ENCODE measurements at regions not wholly inside any gene's neighbourhood (a gene's known extent, or its start where the extent isn't known, plus 50 kb on each side); places are given as distances from the start of the nearest gene placed in this dataset.

- DNase-seq (ENCODE audit: extremely low spot score, insufficient read length, low read depth), result no peak
- no peak for FAIRE-seq
These were observed 172.8 kb downstream of the SMIM20 start for GRCh38 chr4:26086621-26087441.

DNA sequence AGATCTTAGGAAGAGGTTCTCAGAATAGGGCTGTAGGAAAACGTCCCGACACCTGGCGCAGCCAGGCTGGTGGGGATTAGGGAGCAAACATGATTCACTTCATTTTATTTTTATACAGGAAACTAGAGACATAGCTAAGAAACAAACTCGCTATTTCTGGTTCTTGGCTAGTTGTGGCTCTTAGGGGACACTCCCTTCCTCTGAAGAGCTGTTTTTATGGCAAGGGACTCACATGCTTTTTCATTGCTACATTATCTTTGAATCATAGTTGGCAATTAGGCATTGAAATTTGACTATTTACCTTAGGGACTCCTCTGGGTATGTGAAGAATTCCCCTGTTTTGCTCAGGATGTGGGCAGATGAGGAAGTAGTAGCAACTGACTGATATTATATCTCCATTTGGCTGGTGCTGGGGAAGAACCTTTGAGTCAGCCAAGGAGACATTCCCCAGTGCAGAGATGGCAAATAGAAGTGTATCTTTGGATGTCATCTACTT is 174.5 kb downstream of the SMIM20 start:
- peak; percentile 79 for FAIRE-seq
- no peak for DNase-seq (ENCODE audit: extremely low spot score, insufficient read length, low read depth)

DNA sequence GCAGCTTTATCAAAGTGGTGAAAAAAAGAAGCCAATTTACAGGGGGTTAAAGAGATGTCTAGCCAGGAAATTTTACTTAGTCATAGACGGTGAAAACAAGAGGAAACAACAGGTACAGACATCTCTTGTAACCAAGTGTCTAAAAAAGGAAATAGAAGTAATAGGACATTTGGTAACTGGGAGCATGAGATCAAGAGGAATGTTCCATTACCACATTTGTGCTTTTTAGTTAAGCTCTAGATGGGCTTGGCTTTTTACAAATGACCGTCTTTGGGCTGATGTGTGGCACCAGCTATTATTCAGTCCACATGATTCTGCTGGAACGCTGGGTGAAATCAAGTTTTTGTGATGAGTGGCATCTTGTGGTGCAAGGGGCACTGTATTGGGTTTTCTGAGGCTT is 179.5 kb downstream of the SMIM20 start:
- FAIRE-seq (no peak), DNase-seq (ENCODE audit: extremely low spot score, insufficient read length, low read depth) (no peak)

- DNase-seq (ENCODE audit: extremely low spot score, insufficient read length, low read depth), result no peak
These were observed 180.1 kb downstream of the SMIM20 start for GRCh38 chr4:26094076-26094475.

GRCh38 chr4:26094911-26095310 is 180.9 kb downstream of the SMIM20 start:
- DNase-seq (ENCODE audit: extremely low spot score, insufficient read length, low read depth) (no peak), FAIRE-seq (no peak)

More at GRCh38 chr4:26094076-26094475, 180.1 kb downstream of the SMIM20 start:
- FAIRE-seq, result no peak

GRCh38 chr4:26099967-26100366 is 185.9 kb downstream of the SMIM20 start:
- FAIRE-seq, result no peak
- no peak for DNase-seq (ENCODE audit: extremely low spot score, insufficient read length, low read depth)

- FAIRE-seq, result no peak
These were observed 187.0 kb downstream of the SMIM20 start for GRCh38 chr4:26101011-26101410.

DNA sequence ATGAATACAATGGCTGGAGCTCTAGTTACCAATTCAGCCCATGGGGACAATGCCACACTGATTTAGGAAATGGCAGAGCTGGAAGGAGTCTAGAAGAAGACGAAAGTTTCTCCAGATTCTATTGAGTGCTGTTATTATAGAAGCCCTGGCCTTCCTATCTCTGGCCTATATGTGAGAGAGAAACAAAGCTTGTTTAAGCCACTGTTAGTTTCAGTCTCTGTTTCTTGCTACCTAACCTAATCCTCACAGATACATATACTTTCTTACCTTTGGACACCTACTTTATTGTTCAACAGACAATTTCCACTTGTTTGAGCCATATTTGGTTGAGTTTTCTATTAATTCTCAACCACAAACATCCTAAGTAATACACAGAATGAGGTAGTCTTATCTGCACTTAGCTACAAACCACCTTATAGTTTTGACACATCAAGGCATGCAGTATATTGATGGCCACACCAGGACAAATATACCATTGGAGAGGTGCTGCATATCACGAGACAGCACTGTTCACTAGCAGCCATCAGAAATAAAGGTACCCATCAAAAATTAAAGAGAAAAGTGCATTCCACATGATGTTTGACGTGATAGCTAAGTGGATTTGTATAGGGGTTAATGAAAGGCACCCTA is 190.2 kb downstream of the SMIM20 start:
- DNase-seq (ENCODE audit: extremely low spot score, insufficient read length, low read depth) (no peak), FAIRE-seq (peak; percentile 24)

More at GRCh38 chr4:26101011-26101410, 187.0 kb downstream of the SMIM20 start:
- no peak for DNase-seq (ENCODE audit: extremely low spot score, insufficient read length, low read depth)

GRCh38 chr4:26105337-26105736 is 191.3 kb downstream of the SMIM20 start:
- DNase-seq (ENCODE audit: extremely low spot score, insufficient read length, low read depth) (no peak), FAIRE-seq (no peak)

DNA sequence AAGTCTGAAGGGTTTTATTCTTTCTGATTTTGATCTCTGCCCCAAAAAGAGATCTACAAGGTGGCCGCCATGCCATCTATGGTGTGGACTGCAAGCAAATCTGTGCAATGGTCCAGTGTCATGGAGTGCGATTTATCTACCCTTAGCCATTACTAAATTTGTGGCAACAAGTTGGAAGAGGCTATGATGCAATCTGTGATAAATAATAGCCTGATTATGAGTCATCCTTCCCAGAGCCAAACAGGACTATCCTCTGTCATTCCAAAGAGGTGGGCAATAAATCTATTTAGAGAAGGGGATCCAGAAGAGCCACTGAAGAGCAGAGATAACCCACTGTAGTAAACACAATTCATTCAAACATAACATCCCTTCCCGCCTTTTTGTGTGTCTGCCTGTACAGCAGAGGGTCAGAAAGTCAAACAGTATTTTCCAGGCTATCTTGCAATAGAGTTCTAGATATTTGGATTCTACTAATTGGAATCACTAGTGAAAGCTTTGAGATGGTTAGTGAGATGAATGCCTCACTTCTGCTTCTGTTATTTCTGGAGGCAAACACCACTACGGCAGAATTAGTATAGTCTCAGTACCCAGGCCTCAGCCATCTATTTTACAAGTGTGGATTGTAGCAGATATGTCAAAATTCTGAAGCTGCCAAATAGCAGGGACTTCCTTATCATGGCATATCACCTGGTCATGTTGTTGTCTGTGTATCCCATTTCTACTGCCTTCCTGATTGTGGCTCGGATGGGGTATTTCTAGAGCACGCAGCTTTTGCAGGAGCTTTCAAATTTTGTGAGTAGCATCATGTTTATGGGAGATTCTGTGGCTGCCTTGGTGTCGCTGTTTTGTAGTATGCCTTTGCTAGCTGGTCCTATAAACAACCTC is 192.0 kb downstream of the SMIM20 start:
- FAIRE-seq (no peak), DNase-seq (ENCODE audit: extremely low spot score, insufficient read length, low read depth) (no peak)

- no peak for FAIRE-seq
- no peak for DNase-seq (ENCODE audit: extremely low spot score, insufficient read length, low read depth)
These were observed 192.8 kb downstream of the SMIM20 start for GRCh38 chr4:26106776-26107175.

DNA sequence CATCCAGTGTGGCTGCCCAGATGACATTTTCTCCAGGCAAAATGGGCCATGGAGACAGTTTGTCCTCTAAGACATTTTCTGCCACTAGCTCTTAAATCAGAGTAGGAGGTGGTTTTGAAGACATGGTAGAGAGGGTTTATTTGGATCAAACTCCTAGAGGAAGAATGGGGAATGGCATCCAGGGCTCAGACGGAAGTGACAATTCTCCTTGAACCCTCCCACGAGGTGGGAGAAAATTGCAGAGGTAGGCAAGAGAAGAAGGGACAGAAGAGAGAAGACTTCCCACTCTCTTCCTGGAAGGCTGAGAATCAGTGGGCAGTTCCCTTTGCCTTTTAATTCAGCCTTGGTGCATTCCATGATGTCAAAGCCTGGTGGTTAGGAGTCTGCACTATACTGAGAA is 194.0 kb downstream of the SMIM20 start:
- DNase-seq (ENCODE audit: extremely low spot score, insufficient read length, low read depth), result no peak
- no peak for FAIRE-seq

DNA sequence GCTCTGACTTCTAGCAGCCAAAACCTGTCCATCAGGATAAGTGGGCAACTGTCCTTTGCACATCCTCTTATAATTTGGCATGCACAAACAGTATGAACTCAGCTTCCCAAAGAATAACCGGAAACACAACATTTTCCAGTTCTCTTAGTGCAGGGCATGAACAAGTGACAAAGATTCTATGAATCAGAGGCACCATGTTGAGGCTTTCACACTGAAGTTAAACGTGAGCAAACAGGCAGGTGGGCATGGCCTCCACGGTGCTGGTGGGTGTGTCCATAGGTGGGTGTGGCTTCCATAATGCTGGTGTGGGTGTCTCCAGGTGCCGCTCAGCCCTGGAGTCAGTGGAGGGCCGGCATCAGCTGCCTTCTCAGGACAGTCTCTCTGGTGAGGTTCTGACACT is 196.5 kb downstream of the SMIM20 start:
- no peak for FAIRE-seq
- no peak for DNase-seq (ENCODE audit: extremely low spot score, insufficient read length, low read depth)

GRCh38 chr4:26113339-26113940 is 199.4 kb downstream of the SMIM20 start:
- no peak for FAIRE-seq
- no peak for DNase-seq (ENCODE audit: extremely low spot score, insufficient read length, low read depth)

- FAIRE-seq (no peak), DNase-seq (ENCODE audit: extremely low spot score, insufficient read length, low read depth) (no peak)
These were observed 202.0 kb downstream of the SMIM20 start for GRCh38 chr4:26116057-26116456.

DNA sequence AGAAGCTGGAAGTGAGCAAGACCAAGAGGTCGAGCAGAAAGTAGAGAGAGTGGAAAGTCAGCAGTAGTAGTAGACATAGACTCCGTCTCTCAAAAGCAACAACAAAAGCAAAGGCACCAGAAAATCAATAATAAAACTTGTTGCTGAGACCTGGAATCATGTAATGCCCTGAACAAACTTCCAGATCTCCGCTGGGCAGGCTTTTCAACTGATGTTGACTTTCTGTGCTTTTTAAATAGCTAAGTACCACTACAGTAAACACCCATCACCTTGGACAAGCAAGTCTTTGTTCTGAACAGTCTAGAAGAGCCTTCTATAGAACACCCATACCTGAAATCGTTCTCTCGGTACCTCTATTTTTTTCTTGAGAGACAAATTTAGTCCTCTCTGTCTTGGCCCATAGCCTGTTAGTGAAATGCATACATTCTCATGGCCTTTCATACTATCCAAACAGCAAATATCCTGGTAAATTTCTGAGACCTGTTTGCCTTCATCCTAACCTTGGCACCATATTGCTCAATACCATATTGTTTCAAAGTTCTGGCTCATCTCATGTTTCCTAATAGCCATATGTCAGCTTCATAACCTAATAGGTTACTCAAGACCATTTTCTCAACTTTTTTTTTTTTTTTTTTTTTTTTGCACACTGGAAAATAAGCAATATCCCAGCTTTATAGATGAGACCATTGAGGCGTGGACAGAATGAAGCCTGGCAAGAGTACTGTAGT is 200.6 kb upstream of the RBPJ start:
- FAIRE-seq (no peak), DNase-seq (ENCODE audit: extremely low spot score, insufficient read length, low read depth) (no peak)

- DNase-seq (ENCODE audit: extremely low spot score, insufficient read length, low read depth) (no peak), FAIRE-seq (no peak)
These were observed 198.1 kb upstream of the RBPJ start for GRCh38 chr4:26122690-26123089.

DNA sequence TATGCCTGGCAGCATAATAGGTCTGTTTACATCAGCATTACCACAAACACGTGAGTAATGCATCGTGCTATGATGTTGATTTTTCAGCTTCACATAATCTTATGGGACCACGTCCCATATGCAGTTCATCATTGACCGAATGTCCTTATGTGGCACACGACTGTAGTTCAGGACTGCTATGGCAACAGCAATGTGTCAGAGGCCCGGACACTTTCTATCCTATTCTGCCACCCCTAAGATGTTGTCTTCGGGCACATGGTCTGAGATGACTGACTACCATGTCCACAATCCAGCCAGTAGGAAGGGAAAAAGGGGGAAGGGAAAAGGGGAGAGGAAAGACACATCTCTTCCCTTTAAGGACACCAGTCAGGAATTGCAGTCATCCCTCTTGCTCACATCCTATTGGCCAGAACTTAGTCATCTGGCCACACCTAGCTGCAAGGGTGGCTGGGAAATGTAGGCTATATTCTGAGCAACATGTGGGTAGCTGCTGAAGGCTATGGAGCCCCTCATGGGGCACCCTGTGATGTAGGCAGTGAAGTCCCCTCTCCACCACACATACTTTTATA is 196.0 kb upstream of the RBPJ start:
- DNase-seq (ENCODE audit: extremely low spot score, insufficient read length, low read depth) (no peak), FAIRE-seq (no peak)

- DNase-seq (ENCODE audit: extremely low spot score, insufficient read length, low read depth) (no peak), FAIRE-seq (peak; percentile 51)
These were observed 194.6 kb upstream of the RBPJ start for GRCh38 chr4:26126143-26126718.
